HCT116 (cell line): ENCODE measurements at regions not wholly inside any gene's neighbourhood (a gene's known extent, or its start where the extent isn't known, plus 50 kb on each side); places are given as distances from the start of the nearest gene placed in this dataset.

ENCODE experiments used
- ATF3 ChIP-seq: IDR thresholded peaks from 2 replicates; pipeline ENCODE4 v1.6.1; 2012
- ELF1 ChIP-seq: IDR thresholded peaks from 2 replicates; pipeline ENCODE4 v1.6.1; 2012; ENCODE audit warnings: low read depth, borderline replicate concordance
- EZH2 ChIP-seq: fragments of 200-600 bp; sonication (generic); IDR thresholded peaks from 2 replicates; pipeline ENCODE4 v1.6.1; 2017; ENCODE audit warnings: antibody characterized with exemption, mixed run types
- MAX ChIP-seq: IDR thresholded peaks from 2 replicates; pipeline ENCODE4 v1.6.1; 2012
- POLR2A ChIP-seq: IDR thresholded peaks from 2 replicates; pipeline ENCODE4 v1.7.0; 2011; ENCODE audit warnings: borderline replicate concordance; ENCODE audit not compliant: insufficient read depth, insufficient read length; ENCODE audit errors: extremely low read depth
- YY1 ChIP-seq: IDR thresholded peaks from 2 replicates; pipeline ENCODE4 v1.6.1; 2011; ENCODE audit warnings: low read length, low read depth, moderate library complexity, mild to moderate bottlenecking; ENCODE audit not compliant: insufficient replicate concordance; ENCODE audit errors: extremely low read depth
- TF ChIP-seq, protein P1 (sequence below), 3 experiments: fragments of 200-600 bp in 1 of 3; sonication (generic) in 1 of 3; IDR thresholded peaks in 2 of 3; conservative IDR thresholded peaks in 1 of 3; 2 replicates each; pipeline ENCODE4 v1.5.1; 2012 to 2017; ENCODE audit warnings: low read depth in 2 of 3, low read length in 2 of 3, antibody characterized with exemption in 1 of 3, borderline replicate concordance in 1 of 3, control low read depth in 1 of 3, mild to moderate bottlenecking in 1 of 3, mixed read lengths in 1 of 3, mixed run types in 1 of 3, moderate library complexity in 1 of 3; ENCODE audit not compliant: insufficient read depth in 1 of 3
- TF ChIP-seq, protein P2 (sequence below): IDR thresholded peaks from 2 replicates; pipeline ENCODE4 v1.6.1; 2012; ENCODE audit warnings: low read depth

GRCh38 chr1:88296227-88296626 is 387.8 kb upstream of the PKN2 start:
- TF ChIP-seq, protein P1, sequence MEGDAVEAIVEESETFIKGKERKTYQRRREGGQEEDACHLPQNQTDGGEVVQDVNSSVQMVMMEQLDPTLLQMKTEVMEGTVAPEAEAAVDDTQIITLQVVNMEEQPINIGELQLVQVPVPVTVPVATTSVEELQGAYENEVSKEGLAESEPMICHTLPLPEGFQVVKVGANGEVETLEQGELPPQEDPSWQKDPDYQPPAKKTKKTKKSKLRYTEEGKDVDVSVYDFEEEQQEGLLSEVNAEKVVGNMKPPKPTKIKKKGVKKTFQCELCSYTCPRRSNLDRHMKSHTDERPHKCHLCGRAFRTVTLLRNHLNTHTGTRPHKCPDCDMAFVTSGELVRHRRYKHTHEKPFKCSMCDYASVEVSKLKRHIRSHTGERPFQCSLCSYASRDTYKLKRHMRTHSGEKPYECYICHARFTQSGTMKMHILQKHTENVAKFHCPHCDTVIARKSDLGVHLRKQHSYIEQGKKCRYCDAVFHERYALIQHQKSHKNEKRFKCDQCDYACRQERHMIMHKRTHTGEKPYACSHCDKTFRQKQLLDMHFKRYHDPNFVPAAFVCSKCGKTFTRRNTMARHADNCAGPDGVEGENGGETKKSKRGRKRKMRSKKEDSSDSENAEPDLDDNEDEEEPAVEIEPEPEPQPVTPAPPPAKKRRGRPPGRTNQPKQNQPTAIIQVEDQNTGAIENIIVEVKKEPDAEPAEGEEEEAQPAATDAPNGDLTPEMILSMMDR (IDR thresholded peaks at IDR 0.05 in 2 of 3, conservative IDR thresholded peaks at IDR 0.05 in 1 of 3; ENCODE audit: borderline replicate concordance in 1 of 3, insufficient read depth in 1 of 3, low read depth in 2 of 3, low read length in 2 of 3), result no peak
- TF ChIP-seq POLR2A (no peak), EZH2 (no peak), YY1 (no peak), ELF1 (no peak), ATF3 (no peak), MAX (no peak)
- TF ChIP-seq, protein P2, sequence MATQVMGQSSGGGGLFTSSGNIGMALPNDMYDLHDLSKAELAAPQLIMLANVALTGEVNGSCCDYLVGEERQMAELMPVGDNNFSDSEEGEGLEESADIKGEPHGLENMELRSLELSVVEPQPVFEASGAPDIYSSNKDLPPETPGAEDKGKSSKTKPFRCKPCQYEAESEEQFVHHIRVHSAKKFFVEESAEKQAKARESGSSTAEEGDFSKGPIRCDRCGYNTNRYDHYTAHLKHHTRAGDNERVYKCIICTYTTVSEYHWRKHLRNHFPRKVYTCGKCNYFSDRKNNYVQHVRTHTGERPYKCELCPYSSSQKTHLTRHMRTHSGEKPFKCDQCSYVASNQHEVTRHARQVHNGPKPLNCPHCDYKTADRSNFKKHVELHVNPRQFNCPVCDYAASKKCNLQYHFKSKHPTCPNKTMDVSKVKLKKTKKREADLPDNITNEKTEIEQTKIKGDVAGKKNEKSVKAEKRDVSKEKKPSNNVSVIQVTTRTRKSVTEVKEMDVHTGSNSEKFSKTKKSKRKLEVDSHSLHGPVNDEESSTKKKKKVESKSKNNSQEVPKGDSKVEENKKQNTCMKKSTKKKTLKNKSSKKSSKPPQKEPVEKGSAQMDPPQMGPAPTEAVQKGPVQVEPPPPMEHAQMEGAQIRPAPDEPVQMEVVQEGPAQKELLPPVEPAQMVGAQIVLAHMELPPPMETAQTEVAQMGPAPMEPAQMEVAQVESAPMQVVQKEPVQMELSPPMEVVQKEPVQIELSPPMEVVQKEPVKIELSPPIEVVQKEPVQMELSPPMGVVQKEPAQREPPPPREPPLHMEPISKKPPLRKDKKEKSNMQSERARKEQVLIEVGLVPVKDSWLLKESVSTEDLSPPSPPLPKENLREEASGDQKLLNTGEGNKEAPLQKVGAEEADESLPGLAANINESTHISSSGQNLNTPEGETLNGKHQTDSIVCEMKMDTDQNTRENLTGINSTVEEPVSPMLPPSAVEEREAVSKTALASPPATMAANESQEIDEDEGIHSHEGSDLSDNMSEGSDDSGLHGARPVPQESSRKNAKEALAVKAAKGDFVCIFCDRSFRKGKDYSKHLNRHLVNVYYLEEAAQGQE, result no peak
